B cell (primary cell): ENCODE measurements at regions not wholly inside any gene's neighbourhood (a gene's known extent, or its start where the extent isn't known, plus 50 kb on each side); places are given as distances from the start of the nearest gene placed in this dataset.

Experiments used
- CTCF ChIP-seq: fragments of 200-600 bp; IDR thresholded peaks from one replicate; pipeline ENCODE4 v1.8.0; 2022; ENCODE audit warnings: antibody characterized with exemption, mild to moderate bottlenecking
- EZH2 ChIP-seq: IDR thresholded peaks from 2 replicates; pipeline ENCODE4 v1.6.1; 2012; ENCODE audit warnings: borderline replicate concordance, low read depth, mild to moderate bottlenecking, moderate library complexity, low read length; ENCODE audit not compliant: insufficient read depth, poor library complexity, severe bottlenecking

GRCh38 chr11:103636232-103636631 lies 400.2 kb upstream of the DDI1 start:
- TF ChIP-seq CTCF (no peak), EZH2 (no peak)
